K562 (cell line): ENCODE measurements at regions not wholly inside any gene's neighbourhood (a gene's known extent, or its start where the extent isn't known, plus 50 kb on each side); places are given as distances from the start of the nearest gene placed in this dataset.

ENCODE experiments used
- ATAC-seq: fragments of 200-7000 bp; cut with Tn5 transposase; 3 replicates; pipeline ENCODE4 v1.9.1; 2020; ENCODE audit warnings: moderate library complexity
- BruUV-seq: library from RNA; stranded (reverse); fragments of 400-500 nt; replicated peaks from 2 replicates; lab custom pipeline; 2021; lab: Mats Ljungman, UMichigan
- CTCF ChIA-PET: fragments of 300-600 bp; formaldehyde crosslinking; extraction: SDS; loops from one replicate; lab custom pipeline; 2021; ENCODE audit warnings: low intra/inter-chr PET ratio; lab: Yijun Ruan, JAX
- POLR2A ChIA-PET: fragments of 300-600, 350-650 bp; sonication (Branson Sonifier 250); formaldehyde crosslinking; extraction: SDS; loops from one replicate; lab custom pipeline; 2021; ENCODE audit warnings: antibody characterized with exemption, inconsistent platforms; lab: Yijun Ruan, JAX
- DNase-seq, 4 experiments: peaks; one replicate each; pipeline versions ENCODE4 v3.0.0 to v3.0.0-alpha.2; 2011 to 2018; ENCODE audit warnings: low spot score in 3 of 4, mixed read lengths in 3 of 4; ENCODE audit errors: extremely low read depth in 1 of 4
- FAIRE-seq: peaks from 2 replicates; lab custom pipeline; 2011; peaks lifted over from hg19 to GRCh38; lab: Jason Lieb, UNC
- H2AFZ ChIP-seq: 2 replicates; pipeline ENCODE4 v1.6.0; 2011; ENCODE audit warnings: low read depth, low read length, control low read depth, inconsistent platforms
- H3K27ac ChIP-seq: fragments of 200-600 bp; 3 replicates; pipeline ENCODE4 v1.8.0; 2011; ENCODE audit warnings: low read depth, mild to moderate bottlenecking, control low read depth, inconsistent platforms, low read length, moderate library complexity, mixed read lengths; ENCODE audit errors: extremely low read depth
- H3K27me3 ChIP-seq, 2 experiments: fragments of 300-600 bp in 1 of 2; 2 replicates in 1 of 2; 3 replicates in 1 of 2; pipeline versions ENCODE4 v1.6.0 to v1.8.0; 2011; ENCODE audit warnings: inconsistent platforms in 2 of 2, low read length in 2 of 2, mild to moderate bottlenecking in 1 of 2, mixed read lengths in 1 of 2, moderate library complexity in 1 of 2; ENCODE audit not compliant: control insufficient read depth in 2 of 2, insufficient read depth in 2 of 2
- H3K36me3 ChIP-seq: fragments of 300-600 bp; 3 replicates; pipeline ENCODE4 v1.8.0; 2011; ENCODE audit warnings: mild to moderate bottlenecking, low read length, inconsistent platforms; ENCODE audit not compliant: control insufficient read depth, insufficient read depth
- H3K4me1 ChIP-seq, 2 experiments: fragments of 200-600 bp in 1 of 2; replicated peaks in 1 of 2; 2 replicates in 1 of 2; 3 replicates in 1 of 2; pipeline versions ENCODE4 v1.5.1 to v1.8.0; 2011; ENCODE audit warnings: inconsistent platforms in 2 of 2, low read length in 2 of 2, mild to moderate bottlenecking in 1 of 2, mixed read lengths in 1 of 2, moderate library complexity in 1 of 2; ENCODE audit not compliant: control insufficient read depth in 2 of 2, insufficient read depth in 2 of 2
- H3K4me2 ChIP-seq: 2 replicates; pipeline ENCODE4 v1.6.1; 2011; ENCODE audit warnings: low read length, control low read depth, inconsistent platforms, mixed read lengths; ENCODE audit not compliant: insufficient read depth
- H3K4me3 ChIP-seq: fragments of 200-600 bp; sonication (generic), shearing (Covaris generic); 2 replicates; pipeline ENCODE4 v1.5.1; 2016; ENCODE audit warnings: control low read depth, inconsistent platforms
- H3K79me2 ChIP-seq: fragments of 200-600 bp; 3 replicates; pipeline ENCODE4 v1.8.0; 2011; ENCODE audit warnings: low read length, inconsistent platforms; ENCODE audit not compliant: control insufficient read depth, insufficient read depth
- H3K9ac ChIP-seq, 2 experiments: 2 replicates each; pipeline versions ENCODE4 v1.6.0 to v1.6.1; 2011; ENCODE audit warnings: low read depth in 2 of 2, low read length in 2 of 2, control low read depth in 1 of 2, inconsistent platforms in 1 of 2, mild to moderate bottlenecking in 1 of 2, mixed read lengths in 1 of 2; ENCODE audit not compliant: insufficient read depth in 1 of 2
- H3K9me1 ChIP-seq: one replicate; pipeline ENCODE4 v1.6.0; 2011; ENCODE audit warnings: inconsistent platforms, mild to moderate bottlenecking, low read length, moderate library complexity; ENCODE audit not compliant: control insufficient read depth, insufficient read depth
- H3K9me3 ChIP-seq: replicated peaks from 2 replicates; pipeline ENCODE4 v1.5.1; 2011; ENCODE audit warnings: low read depth, low read length, inconsistent platforms; ENCODE audit not compliant: control insufficient read depth, insufficient read depth
- H4K20me1 ChIP-seq: replicated peaks from 2 replicates; pipeline ENCODE4 v1.6.1; 2011; ENCODE audit warnings: low read length, inconsistent platforms, mixed read lengths; ENCODE audit not compliant: control insufficient read depth, insufficient read depth
- CBX5 ChIP-seq: IDR thresholded peaks from 2 replicates; pipeline ENCODE4 v1.6.1; 2014; ENCODE audit warnings: low read depth, borderline replicate concordance
- CHD2 ChIP-seq: IDR thresholded peaks from 2 replicates; pipeline ENCODE4 v1.6.1; 2011; ENCODE audit warnings: low read depth, low read length
- MTA2 ChIP-seq: fragments of 450-650 bp; IDR thresholded peaks from 2 replicates; pipeline ENCODE4 v1.6.1; 2016; ENCODE audit warnings: low read depth
- MTF1 ChIP-seq: fragments of 250-450 bp; sonication (Bioruptor Pico); IDR thresholded peaks from 2 replicates; pipeline ENCODE4 v1.9.0; 2021; ENCODE audit warnings: moderate library complexity, mild to moderate bottlenecking, inconsistent platforms, borderline replicate concordance
- NFIC ChIP-seq: fragments of 450-650 bp; IDR thresholded peaks from 2 replicates; pipeline ENCODE4 v1.6.1; 2017; ENCODE audit warnings: mild to moderate bottlenecking, inconsistent platforms
- PRMT5 ChIP-seq: sonication (generic); formaldehyde crosslinking; IDR thresholded peaks from 2 replicates; pipeline ENCODE4 v1.5.0; 2020; ENCODE audit warnings: missing genetic modification reagents
- SMARCE1 ChIP-seq: fragments of 450-650 bp; IDR thresholded peaks from 2 replicates; pipeline ENCODE4 v1.7.1; 2016; ENCODE audit warnings: mild to moderate bottlenecking
- SP2 ChIP-seq: IDR thresholded peaks from 2 replicates; pipeline ENCODE4 v1.6.1; 2011; ENCODE audit warnings: mild to moderate bottlenecking, low read depth, low read length, moderate library complexity; ENCODE audit not compliant: poor library complexity, severe bottlenecking; ENCODE audit errors: extremely low read depth
- SRSF3 ChIP-seq: fragments of 200-400 bp; formaldehyde crosslinking; IDR thresholded peaks from 2 replicates; pipeline ENCODE4 v1.6.1; 2016; ENCODE audit warnings: mild to moderate bottlenecking, low read length, moderate library complexity; ENCODE audit not compliant: insufficient read depth
- ZNF134 ChIP-seq: fragments of 250-450 bp; sonication (Bioruptor Pico); conservative IDR thresholded peaks from 2 replicates; pipeline ENCODE4 v1.4.0; 2020
- ZNF217 ChIP-seq: sonication (generic); formaldehyde crosslinking; IDR thresholded peaks from 2 replicates; pipeline ENCODE4 v1.8.0; 2022; ENCODE audit warnings: mild to moderate bottlenecking, missing genetic modification reagents
- ZNF311 ChIP-seq: fragments of 250-450 bp; sonication (Bioruptor Pico); IDR thresholded peaks from 2 replicates; pipeline ENCODE4 v1.4.0; 2020; ENCODE audit warnings: mild to moderate bottlenecking, moderate library complexity
- WGBS: fragments of 100-300 bp; shearing (Covaris generic); methylation state at CpG from one replicate; pipeline ENCODE4 v1.1.6; 2016; ENCODE audit warnings: low coverage, mixed read lengths; ENCODE audit not compliant: insufficient coverage; ENCODE audit errors: missing lambda C conversion rate; 5-methylcytosine and 5-hydroxymethylcytosine counted together
- in situ Hi-C: fragments of 300-500 bp; cut with MboI; formaldehyde crosslinking; loops from 4 replicates; pipeline ENCODE4 v1.15.0; 2018; ENCODE audit warnings: inconsistent platforms, mixed read lengths
- intact Hi-C: fragments of 100-400 bp; cut with micrococcal nuclease; formaldehyde crosslinking; loops from 2 replicates; pipeline ENCODE4 v1.14.2; 2022
- TF ChIP-seq, protein P1 (sequence below): fragments of 450-650 bp; formaldehyde crosslinking; IDR thresholded peaks from 2 replicates; pipeline ENCODE4 v1.4.0; 2022; ENCODE audit warnings: missing genetic modification characterization

DNA sequence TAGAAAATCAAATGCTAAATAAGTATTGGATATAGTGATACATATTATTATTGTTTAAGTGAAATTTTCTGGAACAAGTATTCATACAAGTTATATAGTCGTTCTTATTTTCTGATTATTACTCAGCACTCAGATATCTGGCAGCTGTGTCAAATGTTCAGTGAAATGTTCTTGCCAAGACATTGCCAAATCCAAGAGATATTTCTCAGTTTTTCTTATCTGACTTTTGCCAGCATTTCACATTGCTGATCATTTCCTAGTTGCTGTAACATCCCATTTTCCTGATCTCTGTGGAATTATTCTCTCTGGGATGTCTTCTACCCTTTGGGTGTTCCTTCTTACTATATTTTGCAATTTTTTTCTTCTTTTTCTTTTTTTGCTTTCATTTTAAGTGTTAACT is 262.3 kb downstream of the KIF2B start:
- no peaks in the 10 kb centered on the region for H3K9me1 ChIP-seq
- in situ Hi-C loops, result no loop called here
- TF ChIP-seq SP2 (no peak), CBX5 (no peak), SMARCE1 (no peak), ZNF311 (CRISPR knock-in tag) (no peak), MTA2 (no peak), SRSF3 (no peak), NFIC (no peak), MTF1 (no peak), ZNF134 (no peak), PRMT5 (no peak), CHD2 (no peak), ZNF217 (CRISPR knock-in tag) (no peak)
- TF ChIP-seq, protein P1, sequence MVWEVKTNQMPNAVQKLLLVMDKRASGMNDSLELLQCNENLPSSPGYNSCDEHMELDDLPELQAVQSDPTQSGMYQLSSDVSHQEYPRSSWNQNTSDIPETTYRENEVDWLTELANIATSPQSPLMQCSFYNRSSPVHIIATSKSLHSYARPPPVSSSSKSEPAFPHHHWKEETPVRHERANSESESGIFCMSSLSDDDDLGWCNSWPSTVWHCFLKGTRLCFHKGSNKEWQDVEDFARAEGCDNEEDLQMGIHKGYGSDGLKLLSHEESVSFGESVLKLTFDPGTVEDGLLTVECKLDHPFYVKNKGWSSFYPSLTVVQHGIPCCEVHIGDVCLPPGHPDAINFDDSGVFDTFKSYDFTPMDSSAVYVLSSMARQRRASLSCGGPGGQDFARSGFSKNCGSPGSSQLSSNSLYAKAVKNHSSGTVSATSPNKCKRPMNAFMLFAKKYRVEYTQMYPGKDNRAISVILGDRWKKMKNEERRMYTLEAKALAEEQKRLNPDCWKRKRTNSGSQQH (CRISPR knock-in tag), result no peak
- TF ChIP-seq, all 486 proteins: peak for 0
- FAIRE-seq (no peak), DNase-seq (no peak), ATAC-seq (no peak)
- intact Hi-C loops, result no loop called here
- Histone ChIP-seq H3K4me3 (no peak overlapping the region), H4K20me1 (no peaks in the 10 kb centered on the region), H3K27me3 (no peaks in the 10 kb centered on the region), H2AFZ (no peak overlapping the region), H3K27ac (no peak overlapping the region), H3K79me2 (no peaks in the 10 kb centered on the region), H3K36me3 (no peaks in the 10 kb centered on the region), H3K9ac (no peak overlapping the region), H3K4me2 (no peak overlapping the region), H3K4me1 (no peaks in the 10 kb centered on the region), H3K9me3 (no peaks in the 10 kb centered on the region; the same call in 1 of the 2 replicates)
- BruUV-seq, result no TSS peak
- ChIA-PET CTCF (no interaction called here), POLR2A (no interaction called here)
- 5% methylated on average over 1 of the region's 1 CpG for WGBS
